Tibial nerve (tissue), 4 donors: ENCODE measurements at regions not wholly inside any gene's neighbourhood (a gene's known extent, or its start where the extent isn't known, plus 50 kb on each side); places are given as distances from the start of the nearest gene placed in this dataset.

Source experiments
- CTCF ChIP-seq, 5 experiments: fragments of 200-600 bp in 3 of 5; fragments of 450-650 bp in 2 of 5; sonication (generic) in 3 of 5; IDR thresholded peaks; one replicate each; pipeline ENCODE4 v1.5.1; 2016 to 2019; ENCODE audit warnings: antibody characterized with exemption in 5 of 5, mild to moderate bottlenecking in 3 of 5, moderate library complexity in 2 of 5
- EP300 ChIP-seq, 2 donors: sonication (generic); formaldehyde crosslinking; IDR thresholded peaks; one replicate each; pipeline ENCODE4 v1.6.1; 2017; ENCODE audit warnings: antibody characterized with exemption in 2 of 2, mild to moderate bottlenecking in 1 of 2
- POLR2A ChIP-seq, 2 donors: fragments of 450-650 bp; IDR thresholded peaks; one replicate each; pipeline ENCODE4 v1.6.1; 2017; ENCODE audit warnings: antibody characterized with exemption in 2 of 2, mild to moderate bottlenecking in 2 of 2, moderate library complexity in 2 of 2

- TF ChIP-seq CTCF (IDR thresholded peaks at IDR 0.05) (no peak), POLR2A (IDR thresholded peaks at IDR 0.05) (no peak), EP300 (IDR thresholded peaks at IDR 0.05) (no peak)
Measured at GRCh38 chr7:51455086-51455485, 138.5 kb upstream of the COBL start.
